IPS DF 19.7 (cell line): ENCODE measurements at regions not wholly inside any gene's neighbourhood (a gene's known extent, or its start where the extent isn't known, plus 50 kb on each side); places are given as distances from the start of the nearest gene placed in this dataset.
"Not testable (repeated sequence)": the region's sequence is repeated elsewhere in the genome, so short reads cannot be mapped to it uniquely, and the experiment has no call there.

Experiments used
- DNase-seq: peaks from one replicate; pipeline ENCODE4 v3.0.0-alpha.2; 2013; ENCODE audit warnings: low read depth, low spot score

DNA sequence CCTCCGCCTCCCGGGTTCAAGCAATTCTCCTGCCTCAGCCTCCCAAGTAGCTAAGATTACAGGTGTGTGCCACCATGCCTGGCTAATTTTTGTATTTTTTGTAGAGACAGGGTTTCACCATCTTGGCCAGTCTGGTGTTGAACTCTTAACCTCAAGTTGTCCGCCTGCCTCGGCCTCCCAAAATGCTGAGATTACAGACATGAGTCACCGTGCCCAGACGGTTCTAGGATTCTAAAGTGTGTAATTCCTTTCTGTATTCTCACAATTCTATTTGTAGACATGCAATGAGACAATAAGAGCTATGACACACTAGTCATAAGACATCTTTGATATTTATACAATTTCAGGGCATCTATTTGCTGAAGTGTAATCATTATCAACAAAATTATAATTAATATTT is 585.0 kb upstream of the FLRT2 start:
- DNase-seq = not testable (repeated sequence)

DNA sequence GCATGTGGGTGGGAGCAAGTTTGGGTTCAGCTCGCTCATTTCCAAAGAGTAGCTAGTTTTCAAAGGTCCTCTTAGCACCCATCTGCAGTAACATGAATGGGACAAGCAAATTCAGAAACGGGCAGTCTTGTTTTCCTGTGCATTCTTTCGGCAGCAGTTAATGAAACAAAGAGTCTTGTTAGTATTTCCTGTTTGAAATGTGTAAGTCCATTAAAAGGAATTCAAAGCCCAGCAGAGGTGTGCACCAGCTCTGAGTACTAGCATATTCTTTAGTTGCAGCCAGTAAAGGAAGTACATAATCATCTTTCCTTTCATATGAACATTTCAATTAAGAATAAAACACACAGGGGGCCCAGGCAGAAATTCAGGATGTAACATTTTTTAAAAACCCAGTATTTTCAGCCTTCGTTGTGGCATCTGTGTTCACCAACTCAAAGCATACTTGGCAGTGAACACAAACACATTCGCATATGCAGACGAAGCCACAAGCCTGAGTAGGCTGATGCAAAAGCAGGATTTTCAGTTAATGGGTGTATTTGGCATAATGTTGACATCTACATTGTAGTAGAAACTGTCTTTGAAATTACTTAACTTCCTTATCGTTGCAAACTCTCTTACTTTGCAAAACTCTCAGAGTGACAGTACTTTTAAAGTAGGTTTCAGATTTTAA is 570.0 kb upstream of the FLRT2 start:
- peak; percentile 12 for DNase-seq

DNA sequence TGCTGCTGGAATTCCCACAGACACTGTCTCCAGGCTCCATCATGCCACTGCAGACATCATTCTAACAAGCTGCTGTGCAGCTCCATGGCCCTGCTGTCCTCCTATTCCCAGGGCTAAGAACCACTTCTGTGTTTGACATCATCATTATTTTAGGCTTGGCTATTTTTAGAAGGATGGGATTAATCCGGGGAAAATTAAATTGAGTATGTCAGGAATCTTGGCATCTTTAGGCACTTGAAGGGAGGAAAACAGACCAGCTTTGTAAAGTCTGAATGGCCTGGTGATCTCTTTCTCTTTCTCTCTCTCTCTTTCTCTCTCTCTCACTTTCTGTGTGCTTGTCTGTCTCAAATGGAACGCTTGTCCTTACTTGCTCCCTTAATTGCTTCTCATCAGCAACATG is 568.3 kb upstream of the FLRT2 start:
- no peak for DNase-seq

DNA sequence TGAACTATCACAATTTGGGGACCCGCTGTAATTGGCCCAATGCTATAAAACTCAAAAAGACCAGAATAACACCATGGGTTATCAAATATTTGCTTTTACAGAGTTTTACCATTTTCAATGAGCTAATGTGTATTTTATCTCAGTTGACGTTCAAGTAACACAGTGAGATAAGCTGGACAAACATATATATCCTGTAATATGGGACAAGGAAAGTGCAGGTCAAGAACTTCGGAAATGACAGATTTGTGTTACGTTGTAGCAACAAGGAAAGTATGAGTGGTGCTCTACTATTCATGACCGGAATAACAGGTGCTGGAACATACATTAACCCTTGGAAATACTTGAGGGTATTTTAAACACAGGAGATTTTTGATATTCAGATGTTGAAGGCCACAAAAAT is 566.4 kb upstream of the FLRT2 start:
- DNase-seq = no peak

DNA sequence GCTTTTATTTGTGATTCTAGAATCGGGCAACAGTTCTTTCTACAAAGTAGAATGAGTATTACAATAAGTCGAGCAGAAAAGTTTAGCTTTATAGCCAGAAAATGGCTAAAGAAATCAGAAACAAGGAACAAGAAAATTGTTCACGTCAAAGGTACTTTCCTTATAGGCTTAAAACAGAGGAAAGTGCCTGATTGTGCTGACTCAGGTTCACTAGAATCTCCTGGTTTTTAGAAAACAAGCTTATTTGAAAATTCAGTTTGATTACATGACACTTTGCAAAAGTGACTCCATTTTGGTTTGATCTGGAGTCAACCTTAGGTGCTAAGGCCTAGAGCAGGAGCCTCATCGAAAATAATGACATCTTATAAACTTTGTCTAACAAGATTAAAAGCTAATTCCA is 564.7 kb upstream of the FLRT2 start:
- no peak for DNase-seq

DNA sequence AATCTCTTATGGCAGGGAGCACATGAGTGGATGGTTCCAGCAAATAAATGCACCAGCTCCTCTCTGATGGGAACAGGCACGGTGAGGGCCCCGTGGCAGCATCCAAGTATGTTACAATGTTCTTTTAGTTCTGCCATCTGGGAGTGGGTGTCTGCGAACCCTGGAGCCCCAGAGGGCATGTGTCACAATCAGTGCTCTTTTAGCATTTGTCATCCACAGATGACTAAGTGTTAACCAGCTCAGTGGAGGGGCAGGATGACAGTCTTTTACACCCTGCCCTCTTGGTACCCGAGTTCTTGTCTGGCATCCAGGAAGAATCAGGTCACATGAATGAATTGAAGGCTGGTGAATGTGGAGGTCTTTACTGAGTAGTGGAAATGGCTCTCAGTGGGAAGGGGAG is 560.4 kb upstream of the FLRT2 start:
- DNase-seq = no peak

DNA sequence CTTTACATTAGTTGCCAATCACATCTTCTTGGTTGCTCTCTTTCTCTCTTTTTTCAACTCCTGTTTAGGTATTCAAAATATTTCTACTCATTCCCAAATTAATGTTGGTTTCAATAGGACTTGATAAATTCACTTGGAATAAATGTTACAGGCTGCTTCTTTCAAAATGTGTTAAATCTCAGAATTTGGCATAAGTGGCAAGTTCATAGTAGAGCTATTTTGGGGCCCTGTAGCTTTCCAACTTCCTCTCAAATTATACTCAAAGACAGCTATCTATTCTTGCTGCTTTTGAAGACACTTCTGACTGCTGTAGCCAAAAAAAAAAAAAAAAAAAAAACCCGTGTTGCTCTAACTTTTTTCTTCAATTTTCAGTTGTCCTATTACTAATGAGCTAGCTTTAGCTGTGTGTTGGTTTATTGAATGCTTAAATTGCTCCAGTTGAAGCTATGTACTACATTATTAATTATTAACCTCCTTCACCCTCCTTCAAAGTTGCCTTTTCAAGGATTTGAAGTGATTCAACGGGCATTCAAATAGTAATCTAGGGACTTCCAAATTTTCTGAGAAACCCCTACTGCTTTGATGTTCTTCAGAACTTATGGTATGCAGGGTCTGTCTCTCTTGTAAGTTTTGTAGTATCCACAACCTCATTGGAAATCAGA is 554.6 kb upstream of the FLRT2 start:
- DNase-seq = no peak

DNA sequence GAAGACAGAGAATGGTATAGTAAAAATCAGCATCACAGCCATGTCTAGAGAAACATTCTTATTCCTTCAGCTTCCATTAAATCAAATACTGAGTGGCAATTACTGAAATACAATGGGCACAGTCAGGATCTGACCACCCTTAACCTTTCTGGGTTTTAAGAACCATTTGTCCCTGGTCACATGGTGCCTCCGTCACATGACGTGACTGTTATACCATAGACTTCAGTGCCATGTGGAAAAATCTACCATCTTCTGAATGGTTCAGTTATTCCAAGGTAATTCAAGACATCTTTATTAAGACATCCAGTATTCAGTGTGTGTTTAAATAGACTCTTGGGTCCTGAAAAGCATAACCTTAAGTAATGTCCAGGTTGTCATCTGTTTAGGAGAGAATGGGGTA is 553.1 kb upstream of the FLRT2 start:
- DNase-seq = no peak

DNA sequence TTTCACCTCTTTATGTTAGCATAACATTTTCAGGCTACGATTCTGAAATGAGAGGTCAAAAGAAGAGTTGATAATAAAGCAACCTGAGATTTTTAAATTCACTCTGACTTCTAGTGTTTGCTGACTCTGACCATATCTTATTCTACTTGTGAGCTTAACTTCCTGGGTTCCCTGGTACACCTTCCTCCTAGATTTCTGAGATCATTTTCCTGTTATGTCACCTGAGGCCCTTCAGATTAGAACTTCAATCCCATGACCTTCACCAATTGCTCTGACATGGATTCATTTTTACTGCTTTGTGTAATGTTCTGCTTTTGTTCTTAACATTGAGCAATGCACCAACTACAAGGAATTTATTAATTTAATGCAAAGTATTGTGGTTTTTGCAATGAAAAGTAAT is 542.9 kb upstream of the FLRT2 start:
- no peak for DNase-seq

DNA sequence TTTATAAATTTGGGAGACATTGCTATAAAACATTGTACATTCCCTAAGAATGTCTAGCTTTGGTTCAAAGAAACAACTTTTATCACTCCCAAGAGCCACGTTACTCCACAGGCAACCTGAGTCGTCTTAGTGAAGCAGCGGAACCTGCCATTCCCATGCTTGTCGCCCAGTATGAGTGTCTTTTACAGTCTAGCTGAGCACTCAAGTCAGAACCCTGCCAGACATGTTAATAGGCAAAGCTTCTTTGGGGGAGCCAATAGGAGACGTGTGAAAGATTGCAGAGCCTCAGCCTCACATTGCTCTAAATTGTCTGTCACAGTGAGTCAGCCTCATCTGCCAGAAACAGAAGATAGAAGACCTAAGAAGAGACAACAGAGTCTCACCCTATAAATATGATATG is 541.6 kb upstream of the FLRT2 start:
- DNase-seq = no peak

DNA sequence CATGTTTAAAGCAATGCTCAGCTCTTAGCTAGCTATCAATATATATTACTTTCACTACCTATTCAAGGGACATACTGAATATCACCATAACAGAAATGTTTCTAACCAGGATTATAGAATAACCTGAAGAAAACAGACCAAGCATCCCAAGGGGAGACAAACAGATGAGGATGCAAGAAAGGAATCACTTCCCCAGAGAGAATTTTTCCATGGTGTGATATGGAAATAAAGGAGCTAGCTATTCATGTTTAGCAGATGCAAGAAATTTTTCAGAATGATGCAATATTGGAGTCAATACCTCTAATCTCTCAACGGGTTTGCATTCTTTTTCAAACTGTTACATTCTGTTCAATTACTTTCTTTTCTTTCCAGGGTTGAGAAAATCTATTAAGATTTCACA is 538.9 kb upstream of the FLRT2 start:
- no peak for DNase-seq

DNA sequence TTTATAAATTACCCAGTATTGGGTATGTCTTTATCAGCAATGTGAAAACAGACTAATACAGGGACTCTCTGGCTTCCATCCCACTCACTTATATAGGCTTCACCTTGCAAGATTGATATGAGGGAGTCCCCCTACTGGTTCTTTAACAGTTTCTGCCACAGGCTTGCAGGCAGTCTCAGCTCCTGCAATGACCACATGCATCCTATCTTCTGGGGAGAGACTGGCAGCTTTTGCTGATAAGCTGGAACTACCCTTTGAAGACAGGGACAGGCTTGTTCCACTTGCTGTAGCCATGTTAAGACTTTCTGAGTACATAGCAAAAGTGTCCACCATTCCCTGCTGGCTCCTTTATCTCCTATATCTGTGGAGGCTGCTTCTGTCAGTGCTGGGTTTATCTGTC is 531.7 kb upstream of the FLRT2 start:
- no peak for DNase-seq

DNA sequence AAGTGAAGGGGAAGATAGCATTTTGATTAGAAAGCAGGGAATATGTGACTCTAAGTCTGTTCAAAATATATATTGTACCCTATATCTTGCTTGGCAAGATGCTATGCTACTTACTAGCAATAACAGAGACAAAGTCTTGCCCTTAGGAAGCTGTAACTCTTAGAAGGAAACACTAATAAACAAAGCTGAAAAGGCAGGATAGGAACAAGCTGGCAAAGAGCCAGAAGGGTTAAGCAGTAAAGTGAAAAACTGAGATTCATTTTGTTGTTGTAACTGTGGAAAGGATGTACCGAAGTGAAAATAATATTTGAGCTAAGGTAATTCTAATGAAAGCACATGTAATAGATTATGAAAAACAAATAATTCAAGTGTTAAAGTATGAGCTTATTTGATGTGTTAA is 527.1 kb upstream of the FLRT2 start:
- DNase-seq = no peak

DNA sequence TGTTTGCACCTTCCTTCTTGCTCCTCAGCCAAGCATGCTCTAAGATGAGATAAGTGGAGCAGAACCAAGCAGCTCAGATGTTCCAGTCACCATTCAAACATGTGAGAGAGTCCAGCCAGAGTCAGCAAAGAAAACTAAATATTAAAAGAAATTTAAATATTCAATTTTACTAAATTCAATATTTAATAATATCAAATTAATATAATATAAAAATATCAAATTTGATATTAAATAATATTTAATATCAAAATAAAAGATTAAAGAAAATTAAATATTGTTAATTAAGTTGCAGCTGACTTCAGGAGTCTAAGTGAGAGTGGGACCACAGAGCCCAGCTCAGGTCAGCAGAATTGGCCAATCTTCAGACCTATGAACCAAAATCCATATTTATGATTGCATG is 526.1 kb upstream of the FLRT2 start:
- DNase-seq = no peak

DNA sequence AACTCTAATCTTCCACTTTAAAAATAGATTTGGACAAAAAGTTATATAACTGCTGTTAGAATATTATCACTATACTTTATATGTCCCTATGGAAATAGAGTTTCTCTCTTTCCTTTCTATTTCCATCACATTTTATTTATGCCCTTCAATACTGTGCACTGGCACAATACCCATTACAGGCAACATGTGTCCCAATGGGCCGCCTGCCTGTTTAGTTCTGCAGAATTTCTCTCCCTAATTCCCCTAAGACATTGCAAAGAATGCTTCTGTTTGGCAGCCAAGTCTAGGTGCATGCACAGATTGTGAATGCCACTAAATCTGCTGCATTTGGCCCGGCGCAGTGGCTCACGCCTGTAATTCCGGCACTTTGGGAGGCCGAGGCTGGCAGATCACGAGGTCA is 520.4 kb upstream of the FLRT2 start:
- no peak for DNase-seq

DNA sequence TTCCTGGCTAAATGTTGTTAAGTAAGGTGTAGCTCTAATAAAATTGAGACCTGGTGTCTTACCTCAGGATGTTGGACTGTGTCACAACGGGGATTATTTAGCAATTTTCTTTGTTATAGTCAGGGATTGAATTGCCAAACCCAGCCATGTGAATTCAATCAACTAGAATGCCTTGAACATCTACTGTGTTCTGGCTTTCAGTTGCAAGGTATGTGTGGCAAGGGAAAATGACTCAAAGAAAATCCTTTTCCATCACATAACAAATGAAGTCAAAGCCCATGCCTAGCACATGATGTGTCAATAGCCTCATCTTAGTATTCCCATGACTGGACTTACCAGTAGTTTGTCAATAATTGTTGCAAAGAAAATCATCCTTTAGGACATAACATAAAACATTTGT is 519.8 kb upstream of the FLRT2 start:
- DNase-seq = no peak

DNA sequence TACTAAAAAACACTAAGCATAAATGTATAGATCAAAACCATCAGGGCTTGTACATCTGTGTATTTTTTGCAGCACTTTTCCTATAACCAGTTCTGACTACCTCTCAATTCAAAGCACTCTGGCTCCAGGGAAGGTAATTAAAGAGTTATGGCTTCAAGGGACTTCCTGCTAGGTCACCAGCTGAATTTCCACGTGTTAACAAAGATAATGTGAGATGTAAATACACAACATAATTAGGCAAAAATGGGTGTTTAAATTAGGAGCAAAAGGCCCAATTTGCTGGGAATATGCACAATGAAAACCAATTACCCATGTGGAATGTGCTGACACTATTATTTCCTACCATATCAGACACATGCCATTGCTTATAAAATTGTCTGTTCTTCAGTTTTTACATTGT is 513.4 kb upstream of the FLRT2 start:
- DNase-seq = no peak

DNA sequence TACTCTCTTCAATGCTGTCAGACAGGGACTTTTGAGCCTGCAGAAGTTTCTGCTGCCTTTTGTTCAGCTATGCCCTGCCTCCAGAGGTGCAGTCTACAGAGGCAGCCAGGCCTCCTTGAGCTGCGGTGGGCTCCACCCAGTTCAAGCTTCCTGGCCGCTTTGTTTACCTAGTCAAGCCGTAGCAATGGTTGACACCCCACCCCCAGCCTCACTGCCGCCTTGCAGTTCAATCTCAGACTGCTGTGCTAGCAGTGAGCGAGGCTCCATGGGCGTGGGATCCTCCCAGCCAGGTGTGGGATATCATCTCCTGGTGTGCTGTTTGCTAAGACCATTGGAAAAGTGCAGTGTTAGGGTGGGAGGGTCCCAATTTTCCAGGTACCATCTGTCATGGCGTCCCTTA is 506.1 kb upstream of the FLRT2 start:
- not testable (repeated sequence) for DNase-seq

DNA sequence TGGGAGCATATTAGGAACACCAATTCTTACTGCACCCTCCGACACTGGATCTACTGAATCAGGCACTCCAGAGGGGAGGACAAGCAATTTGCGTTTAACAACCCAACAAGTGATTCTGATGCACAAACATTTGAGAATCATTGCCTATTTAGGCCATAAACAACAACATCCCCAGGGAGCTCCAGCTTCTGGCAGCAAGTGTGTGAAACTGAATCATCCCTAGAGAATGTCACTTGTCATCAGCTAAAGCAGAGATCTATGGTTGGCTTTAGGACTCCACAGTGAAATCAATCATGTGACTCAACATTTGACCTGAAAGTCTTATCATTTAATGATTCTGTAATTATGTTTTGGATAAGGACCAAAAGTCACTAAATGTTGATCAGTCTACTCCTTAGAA is 505.0 kb upstream of the FLRT2 start:
- DNase-seq = no peak

DNA sequence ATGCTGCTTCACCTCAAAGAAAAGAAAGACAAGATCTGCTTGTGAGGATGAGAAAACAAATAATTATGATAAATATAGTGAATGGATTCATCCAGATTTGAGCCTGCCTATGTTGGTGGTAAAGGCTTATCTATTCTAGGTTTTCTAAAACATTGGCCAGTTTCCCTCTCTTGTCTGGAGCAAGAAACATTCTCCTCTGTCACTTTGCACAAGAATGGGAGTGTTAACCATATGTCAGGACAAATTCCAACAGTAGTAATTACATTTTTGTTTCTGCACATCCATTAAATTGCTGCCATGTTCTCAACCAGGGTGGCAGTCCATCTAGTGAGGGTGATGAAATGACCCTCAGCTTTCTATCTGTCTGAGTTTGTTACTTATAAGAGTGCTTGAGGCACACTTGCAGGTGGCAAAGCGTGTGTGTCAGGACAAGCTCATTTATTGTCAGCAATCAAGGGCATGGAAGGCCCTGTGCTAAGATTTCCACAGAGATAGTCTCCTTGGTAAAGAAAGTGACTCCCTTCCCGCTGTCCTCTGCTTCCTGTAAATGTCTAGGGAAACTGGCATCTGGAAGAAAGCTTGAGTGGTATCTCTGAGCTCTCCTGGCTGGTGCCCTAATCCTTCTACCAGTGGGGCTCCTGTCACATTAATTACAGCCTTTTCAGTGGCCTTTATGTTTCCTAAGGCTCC is 502.1 kb upstream of the FLRT2 start:
- no peak for DNase-seq

DNA sequence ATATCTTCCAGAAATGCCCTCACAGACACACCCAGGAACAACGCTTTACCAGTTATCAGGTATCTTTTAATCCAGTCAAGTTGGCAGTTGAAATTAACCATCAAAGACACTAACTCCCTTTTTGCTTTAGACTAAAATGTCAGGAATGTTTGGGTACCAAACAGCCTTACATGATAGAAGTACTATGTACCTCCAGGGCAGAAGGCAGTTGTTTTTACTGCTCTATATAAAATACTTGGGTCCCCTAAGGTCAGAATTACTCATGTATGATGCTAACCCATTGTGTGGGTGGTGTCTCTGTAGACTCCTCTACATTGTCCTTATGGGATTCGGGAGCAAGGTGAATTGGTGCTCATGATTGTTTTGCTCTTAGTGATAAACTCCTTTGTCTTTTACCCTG is 492.5 kb upstream of the FLRT2 start:
- DNase-seq = no peak

DNA sequence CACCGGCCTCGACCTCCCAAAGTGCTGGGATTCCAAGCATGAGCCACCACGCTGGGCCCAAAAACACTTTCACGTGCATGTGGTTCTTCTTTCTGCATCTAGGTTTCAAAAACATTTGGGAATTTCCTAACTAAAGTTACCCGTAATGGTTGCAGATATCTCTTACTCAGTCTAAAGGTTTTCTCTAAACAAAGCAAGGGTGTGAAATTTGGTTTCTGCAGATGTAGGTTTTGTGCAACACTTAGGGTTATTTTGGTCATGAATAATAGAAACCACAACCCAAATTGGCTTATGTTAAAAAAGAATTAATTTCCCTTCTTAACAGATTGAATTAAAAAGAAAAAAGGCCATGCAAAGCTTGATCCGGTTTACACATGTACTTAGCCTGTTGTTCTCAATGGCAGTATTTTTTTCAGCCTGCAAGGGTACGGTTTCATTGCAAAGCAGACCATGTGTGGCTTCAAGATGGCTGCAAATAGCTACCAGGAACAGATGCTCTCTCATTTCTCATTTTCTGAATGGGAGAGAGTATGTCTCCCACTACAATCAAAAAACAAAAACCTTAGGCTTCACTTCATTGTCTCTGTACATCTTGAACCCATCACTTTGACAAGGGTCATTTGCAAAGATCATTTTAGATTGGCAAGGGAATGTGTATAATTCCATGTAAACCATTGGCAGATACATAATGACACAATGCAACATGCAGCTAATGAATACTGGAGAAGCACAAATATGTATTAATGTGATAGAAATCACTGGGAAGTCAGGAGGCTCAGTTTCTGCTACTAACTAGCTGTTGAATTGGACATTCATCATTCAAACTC is 491.2 kb upstream of the FLRT2 start:
- no peak for DNase-seq

DNA sequence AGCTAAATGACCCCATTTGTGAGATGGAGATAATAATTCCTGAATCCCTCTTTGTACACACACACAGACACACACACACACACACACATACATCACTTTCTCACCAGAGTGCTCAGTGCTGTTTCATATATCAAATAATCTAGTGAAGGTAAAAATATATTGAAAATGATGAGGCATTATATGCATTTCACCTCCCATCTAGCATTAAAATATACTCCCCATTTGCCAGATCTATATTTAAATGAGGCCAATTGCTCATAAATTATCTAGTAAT is 490.7 kb upstream of the FLRT2 start:
- no peak for DNase-seq
